ENCODE measurements at regions not wholly inside any gene's neighbourhood (a gene's known extent, or its start where the extent isn't known, plus 50 kb on each side); places are given as distances from the start of the nearest gene placed in this dataset.

DNA sequence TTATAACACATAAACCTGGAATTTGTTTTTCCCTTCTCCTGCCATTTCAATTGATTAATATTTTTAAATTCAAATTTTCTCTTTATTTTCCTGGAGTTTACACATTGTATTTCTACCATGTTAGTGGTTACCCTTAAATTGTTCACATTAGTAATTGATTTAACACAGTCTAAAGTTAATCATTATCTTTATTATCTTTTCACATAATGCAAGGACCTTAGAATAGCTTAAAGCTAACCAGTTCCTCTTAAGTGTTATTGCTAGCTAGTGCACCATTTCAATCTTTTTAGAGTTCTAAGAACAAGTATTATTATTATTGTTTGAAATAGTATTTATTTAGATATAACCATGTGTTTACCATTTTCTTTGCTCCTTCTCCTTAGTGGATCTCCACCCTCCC is 251.2 kb upstream of the FBXL7 start:
- no peaks in the 10 kb centered on the region for H3K4me1 ChIP-seq (ENCODE audit: low read length)
- H3K27ac ChIP-seq (ENCODE audit: low read length) = no peak overlapping the region
- H3K9ac ChIP-seq (ENCODE audit: low read length) = no peak overlapping the region
- H3K79me2 ChIP-seq (ENCODE audit: low read length) = no peaks in the 10 kb centered on the region
- H3K4me2 ChIP-seq (ENCODE audit: low read length) = no peak overlapping the region
- H3K36me3 ChIP-seq (replicated peaks; ENCODE audit: low read depth, low read length) = no peaks in the 10 kb centered on the region
- H2AFZ ChIP-seq (ENCODE audit: low read depth, low read length) = no peak overlapping the region
- no peak overlapping the region for H3K4me3 ChIP-seq (ENCODE audit: low read length)
- H3K27me3 ChIP-seq (ENCODE audit: low read depth, low read length) = no peaks in the 10 kb centered on the region
- no peaks in the 10 kb centered on the region for H4K20me1 ChIP-seq (ENCODE audit: insufficient read depth, low read length)
- H3K9me3 ChIP-seq (ENCODE audit: insufficient read depth, low read length) = no peaks in the 10 kb centered on the region
- no peak for TF ChIP-seq CTCF (IDR thresholded peaks at IDR 0.05; ENCODE audit: low read depth, low read length)
- no peak for TF ChIP-seq EZH2phosphoT487 (IDR thresholded peaks at IDR 0.05; ENCODE audit: low read depth)

GRCh38 chr5:15245913-15246312 is 254.1 kb upstream of the FBXL7 start:
- H3K4me1 ChIP-seq (ENCODE audit: low read length) = no peaks in the 10 kb centered on the region
- no peaks in the 10 kb centered on the region for H3K79me2 ChIP-seq (ENCODE audit: low read length)
- no peak overlapping the region for H3K4me3 ChIP-seq (ENCODE audit: low read length)
- no peak overlapping the region for H3K9ac ChIP-seq (ENCODE audit: low read length)
- no peak overlapping the region for H3K27ac ChIP-seq (ENCODE audit: low read length)
- H3K4me2 ChIP-seq (ENCODE audit: low read length) = no peak overlapping the region
- TF ChIP-seq EZH2phosphoT487 (IDR thresholded peaks at IDR 0.05; ENCODE audit: low read depth) = no peak
- TF ChIP-seq CTCF (IDR thresholded peaks at IDR 0.05; ENCODE audit: low read depth, low read length) = no peak
- H3K9me3 ChIP-seq (ENCODE audit: insufficient read depth, low read length) = no peaks in the 10 kb centered on the region
- no peaks in the 10 kb centered on the region for H3K36me3 ChIP-seq (replicated peaks; ENCODE audit: low read depth, low read length)
- H2AFZ ChIP-seq (ENCODE audit: low read depth, low read length) = no peak overlapping the region
- no peaks in the 10 kb centered on the region for H4K20me1 ChIP-seq (ENCODE audit: insufficient read depth, low read length)
- no peaks in the 10 kb centered on the region for H3K27me3 ChIP-seq (ENCODE audit: low read depth, low read length)

GRCh38 chr5:15243301-15244020 is 256.5 kb upstream of the FBXL7 start:
- TF ChIP-seq EZH2phosphoT487 (IDR thresholded peaks at IDR 0.05; ENCODE audit: low read depth) (no peak), CTCF (IDR thresholded peaks at IDR 0.05; ENCODE audit: low read depth, low read length) (no peak)
- H3K4me3 ChIP-seq (ENCODE audit: low read length) = no peak overlapping the region
- H3K4me1 ChIP-seq (ENCODE audit: low read length) = no peaks in the 10 kb centered on the region
- H3K9me3 ChIP-seq (ENCODE audit: insufficient read depth, low read length) = no peaks in the 10 kb centered on the region
- no peaks in the 10 kb centered on the region for H3K79me2 ChIP-seq (ENCODE audit: low read length)
- H3K4me2 ChIP-seq (ENCODE audit: low read length) = no peak overlapping the region
- no peaks in the 10 kb centered on the region for H3K27me3 ChIP-seq (ENCODE audit: low read depth, low read length)
- H4K20me1 ChIP-seq (ENCODE audit: insufficient read depth, low read length) = no peaks in the 10 kb centered on the region
- H2AFZ ChIP-seq (ENCODE audit: low read depth, low read length) = no peak overlapping the region
- H3K36me3 ChIP-seq (replicated peaks; ENCODE audit: low read depth, low read length) = no peaks in the 10 kb centered on the region
- H3K9ac ChIP-seq (ENCODE audit: low read length) = no peak overlapping the region
- H3K27ac ChIP-seq (ENCODE audit: low read length) = no peak overlapping the region

DNA sequence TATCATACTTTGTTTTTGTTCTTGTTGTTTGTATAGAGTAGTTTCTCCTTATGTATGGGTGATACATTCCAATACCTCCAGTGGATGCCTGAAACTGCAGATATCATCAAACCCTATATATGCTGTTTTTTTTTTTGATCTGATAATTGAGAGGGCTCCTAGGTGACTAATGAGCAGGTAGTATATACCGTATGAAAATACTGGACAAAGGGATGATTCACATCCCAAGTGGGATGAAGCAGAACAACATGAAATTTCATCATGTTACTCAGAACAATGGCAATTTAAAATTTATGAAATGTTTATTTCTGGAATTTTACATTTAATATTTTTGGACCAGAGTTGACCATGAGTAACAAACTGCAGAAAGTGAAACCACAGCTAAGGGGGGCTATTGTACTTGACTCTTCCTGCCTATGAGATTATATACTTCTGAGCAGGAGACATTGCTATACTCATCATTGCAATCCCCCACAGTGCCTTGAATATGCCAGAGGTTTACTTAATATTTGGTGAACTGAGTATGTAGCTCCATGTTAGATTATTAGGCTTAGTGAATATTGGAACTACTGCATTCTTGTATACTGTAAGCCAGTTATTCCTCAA is 258.7 kb upstream of the FBXL7 start:
- H3K4me3 ChIP-seq (ENCODE audit: low read length) = no peak overlapping the region
- no peak overlapping the region for H3K9ac ChIP-seq (ENCODE audit: low read length)
- H3K4me1 ChIP-seq (ENCODE audit: low read length) = no peaks in the 10 kb centered on the region
- no peaks in the 10 kb centered on the region for H3K79me2 ChIP-seq (ENCODE audit: low read length)
- H3K4me2 ChIP-seq (ENCODE audit: low read length) = no peak overlapping the region
- no peak overlapping the region for H3K27ac ChIP-seq (ENCODE audit: low read length)
- no peak overlapping the region for H2AFZ ChIP-seq (ENCODE audit: low read depth, low read length)
- no peaks in the 10 kb centered on the region for H3K9me3 ChIP-seq (ENCODE audit: insufficient read depth, low read length)
- H3K27me3 ChIP-seq (ENCODE audit: low read depth, low read length) = no peaks in the 10 kb centered on the region
- no peaks in the 10 kb centered on the region for H3K36me3 ChIP-seq (replicated peaks; ENCODE audit: low read depth, low read length)
- no peaks in the 10 kb centered on the region for H4K20me1 ChIP-seq (ENCODE audit: insufficient read depth, low read length)
- TF ChIP-seq CTCF (IDR thresholded peaks at IDR 0.05; ENCODE audit: low read depth, low read length) (no peak), EZH2phosphoT487 (IDR thresholded peaks at IDR 0.05; ENCODE audit: low read depth) (no peak)

Data from OCI-LY3 (cell line).